ENCODE measurements at regions not wholly inside any gene's neighbourhood (a gene's known extent, or its start where the extent isn't known, plus 50 kb on each side); places are given as distances from the start of the nearest gene placed in this dataset.

DNA sequence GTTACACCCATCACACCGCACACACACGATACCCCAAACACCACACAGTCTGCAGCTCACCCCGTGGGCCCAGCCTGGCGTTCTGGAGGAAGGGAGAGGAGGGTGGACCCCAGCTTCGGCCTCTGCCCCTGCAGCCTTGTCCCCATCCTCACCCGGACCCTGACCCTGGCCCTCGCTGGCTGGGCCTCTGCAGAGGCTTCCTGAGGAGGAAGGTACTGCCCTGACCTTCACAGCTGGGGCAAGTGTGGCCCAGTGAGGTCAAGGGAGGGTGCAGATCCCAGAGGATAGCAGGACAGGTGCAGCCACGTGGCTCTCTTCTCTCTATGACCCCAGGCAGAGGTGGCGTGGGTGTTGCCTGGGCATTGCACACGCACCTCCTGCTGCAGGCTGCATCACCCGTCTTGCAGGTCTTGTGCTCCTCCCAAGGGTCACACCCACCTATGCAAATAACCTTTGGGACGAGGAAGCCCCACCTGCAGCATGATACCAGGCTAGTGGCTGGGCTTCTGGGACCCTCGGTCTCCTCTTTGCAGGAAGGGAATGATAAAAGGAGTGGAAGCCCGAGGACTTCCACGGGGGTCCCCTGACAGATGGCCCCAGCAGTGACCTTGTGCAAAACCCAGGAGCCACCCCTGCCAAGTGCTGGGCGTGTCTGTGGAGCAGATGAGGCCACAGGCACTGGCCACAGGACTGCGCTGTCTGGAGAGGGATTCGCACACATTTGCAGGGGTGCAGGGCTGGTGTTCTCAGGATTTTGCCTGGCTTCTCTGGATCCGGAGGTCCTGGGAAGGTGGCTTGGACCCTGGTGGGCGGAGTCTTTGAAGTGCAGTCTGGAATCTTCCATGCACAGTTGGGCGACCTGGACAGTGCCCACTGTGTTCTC lies 1241.5 kb downstream of the BRD1 start:
- no peak for DNase-seq

DNA sequence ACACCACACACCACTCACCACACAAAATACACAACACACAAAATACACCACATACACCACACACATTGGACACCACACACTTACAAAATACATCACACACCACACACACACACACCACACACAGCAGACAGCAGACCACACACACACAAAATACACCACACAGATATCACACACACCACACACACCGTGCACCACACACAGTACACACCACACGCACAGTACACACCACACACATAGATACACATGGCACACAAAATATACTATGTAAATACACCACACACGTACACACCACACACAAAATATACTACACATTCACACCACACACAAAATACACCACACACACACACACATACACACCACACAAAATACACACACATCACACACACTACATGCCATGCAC lies 1243.5 kb downstream of the BRD1 start:
- no peak for DNase-seq

DNA sequence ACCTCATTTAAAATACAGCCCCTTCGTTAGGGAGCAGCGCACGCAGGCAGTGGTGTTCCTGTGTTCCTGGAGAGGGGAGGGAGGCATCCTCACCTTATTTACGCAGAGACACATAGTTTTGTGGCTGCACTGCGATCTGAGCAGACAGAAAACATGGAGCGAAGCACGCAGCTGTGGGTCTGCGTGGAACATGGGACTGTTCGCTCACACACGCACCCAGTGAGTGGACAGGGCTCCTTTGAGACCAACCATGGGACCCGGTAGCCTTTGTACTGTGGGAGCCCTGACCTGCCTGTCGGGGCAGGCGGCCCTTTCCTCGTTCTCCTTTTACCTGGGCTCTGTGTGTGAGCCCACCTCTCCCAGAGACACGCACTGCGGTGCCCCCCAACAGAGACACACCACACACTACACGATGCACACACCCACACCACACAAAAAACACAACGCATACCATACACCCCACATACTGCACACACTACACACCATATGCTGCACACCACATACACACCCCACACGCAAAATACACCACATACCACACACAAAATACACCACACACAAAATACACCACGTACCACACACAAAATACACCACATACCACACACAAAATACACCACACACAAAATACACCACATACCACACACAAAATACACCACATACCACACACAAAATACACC lies 1245.7 kb downstream of the BRD1 start:
- no peak for DNase-seq

DNA sequence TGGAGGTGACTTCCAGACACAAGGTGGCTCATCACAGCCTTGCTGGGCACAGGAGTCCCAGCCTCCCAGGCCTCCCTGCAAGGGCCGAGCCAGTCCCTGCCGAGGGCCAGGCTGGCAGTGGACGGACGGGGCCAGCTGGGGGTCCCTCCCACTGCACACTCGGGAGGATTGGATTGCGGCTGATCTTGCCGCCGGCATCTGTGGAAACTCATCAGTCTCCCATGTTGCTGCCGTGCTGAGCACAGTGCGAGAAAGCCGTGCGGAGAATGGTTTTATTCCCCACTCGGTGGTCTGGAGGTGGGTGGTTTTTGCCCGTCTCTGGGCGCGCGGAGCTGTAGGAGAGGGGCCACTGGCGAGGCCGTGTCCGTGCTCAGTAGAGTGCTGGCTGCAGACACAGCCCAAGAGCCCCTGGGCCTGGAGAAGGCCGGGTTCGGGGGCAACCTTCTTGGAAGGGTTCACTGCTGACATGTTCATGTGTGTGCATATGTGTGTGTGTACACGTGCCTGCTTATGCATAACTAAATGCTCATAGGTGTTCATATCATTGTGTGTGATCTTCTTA lies 1246.4 kb downstream of the BRD1 start:
- DNase-seq: no peak

DNA sequence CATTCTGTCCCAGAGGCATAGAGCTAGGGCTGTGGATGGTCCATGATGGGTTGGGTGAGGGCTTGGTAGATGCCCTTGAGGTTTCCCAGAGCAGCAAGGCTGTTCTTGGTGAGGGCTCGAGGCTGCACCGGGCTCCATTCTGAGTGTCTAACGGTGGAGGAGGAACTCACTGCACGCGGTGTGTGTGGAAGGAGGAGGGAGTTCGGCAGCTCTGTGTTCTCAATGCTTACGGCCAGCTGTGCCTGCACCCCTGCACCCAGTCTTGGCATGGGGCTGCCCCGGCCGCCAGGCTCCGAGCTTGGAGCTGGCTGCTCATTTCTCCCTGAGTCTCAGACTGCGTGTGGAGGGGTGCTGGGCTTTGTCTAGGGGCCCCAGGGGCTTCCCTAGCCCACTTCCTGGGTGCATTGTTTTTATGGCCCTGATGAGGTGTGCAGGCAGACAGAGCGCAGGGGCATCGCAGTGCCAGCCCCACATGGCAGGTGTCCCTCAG lies 1247.1 kb downstream of the BRD1 start:
- no peak for DNase-seq

DNA sequence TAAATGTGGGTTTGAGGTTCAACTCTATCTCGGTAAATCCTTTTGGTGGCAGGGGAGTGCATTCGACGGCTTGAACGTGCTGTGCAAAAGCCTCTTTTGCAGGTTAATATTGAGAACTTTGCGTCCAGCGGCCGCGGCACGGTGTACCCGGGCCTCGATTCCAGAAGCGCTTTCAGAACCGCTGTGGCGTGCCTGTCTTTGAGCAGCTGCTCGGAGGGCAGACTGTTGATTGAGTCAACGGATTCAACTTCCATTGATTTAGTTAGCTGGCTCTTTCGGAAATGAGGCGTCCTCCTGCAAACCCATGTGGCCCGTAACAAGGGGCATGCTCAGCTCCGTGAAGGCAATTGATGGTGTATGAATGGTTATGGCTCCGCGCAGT lies 1247.8 kb downstream of the BRD1 start:
- no peak for DNase-seq

DNA sequence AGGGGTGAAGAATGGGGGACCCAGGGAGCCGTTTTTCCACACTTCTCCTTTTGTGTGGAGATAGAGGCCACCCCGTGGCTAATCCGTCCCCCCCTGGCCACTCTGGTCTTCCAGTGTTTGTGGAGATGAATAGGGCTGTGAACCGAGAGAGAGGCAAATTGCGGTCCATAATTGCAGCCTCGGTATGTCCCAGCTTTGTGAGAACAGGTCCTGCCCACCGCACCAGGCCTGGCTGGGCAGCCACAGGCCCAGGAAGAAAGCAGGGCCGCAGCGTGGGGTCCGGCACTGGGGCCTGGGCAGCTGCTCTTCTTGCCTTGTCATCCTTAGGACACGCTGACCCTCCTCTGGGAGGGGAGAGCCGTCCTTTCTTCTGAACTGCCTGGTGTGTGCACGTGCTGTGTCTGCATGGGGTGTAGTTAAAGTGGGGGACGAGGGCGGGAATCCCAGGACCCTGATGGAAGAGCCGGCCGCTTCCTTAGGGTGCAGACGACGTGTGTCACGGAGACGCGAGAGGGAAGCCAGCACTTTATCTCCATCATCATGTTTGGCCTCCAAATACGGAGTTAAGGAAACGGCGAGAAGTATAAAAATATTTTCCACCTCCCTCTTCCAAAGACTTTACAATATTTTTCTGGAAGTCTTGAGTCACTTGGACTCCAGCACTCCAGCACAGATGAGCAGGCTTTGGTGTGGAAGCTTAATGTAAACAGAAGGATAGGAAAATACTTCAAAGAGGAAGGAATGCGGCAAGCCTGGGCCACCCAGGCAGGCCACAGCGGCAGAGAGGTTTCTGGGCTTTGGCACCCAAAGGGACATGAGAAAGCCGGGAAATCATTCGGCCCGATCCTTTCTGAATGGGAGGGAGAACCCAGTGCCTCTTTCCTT lies 1248.4 kb downstream of the BRD1 start:
- no peak for DNase-seq

DNA sequence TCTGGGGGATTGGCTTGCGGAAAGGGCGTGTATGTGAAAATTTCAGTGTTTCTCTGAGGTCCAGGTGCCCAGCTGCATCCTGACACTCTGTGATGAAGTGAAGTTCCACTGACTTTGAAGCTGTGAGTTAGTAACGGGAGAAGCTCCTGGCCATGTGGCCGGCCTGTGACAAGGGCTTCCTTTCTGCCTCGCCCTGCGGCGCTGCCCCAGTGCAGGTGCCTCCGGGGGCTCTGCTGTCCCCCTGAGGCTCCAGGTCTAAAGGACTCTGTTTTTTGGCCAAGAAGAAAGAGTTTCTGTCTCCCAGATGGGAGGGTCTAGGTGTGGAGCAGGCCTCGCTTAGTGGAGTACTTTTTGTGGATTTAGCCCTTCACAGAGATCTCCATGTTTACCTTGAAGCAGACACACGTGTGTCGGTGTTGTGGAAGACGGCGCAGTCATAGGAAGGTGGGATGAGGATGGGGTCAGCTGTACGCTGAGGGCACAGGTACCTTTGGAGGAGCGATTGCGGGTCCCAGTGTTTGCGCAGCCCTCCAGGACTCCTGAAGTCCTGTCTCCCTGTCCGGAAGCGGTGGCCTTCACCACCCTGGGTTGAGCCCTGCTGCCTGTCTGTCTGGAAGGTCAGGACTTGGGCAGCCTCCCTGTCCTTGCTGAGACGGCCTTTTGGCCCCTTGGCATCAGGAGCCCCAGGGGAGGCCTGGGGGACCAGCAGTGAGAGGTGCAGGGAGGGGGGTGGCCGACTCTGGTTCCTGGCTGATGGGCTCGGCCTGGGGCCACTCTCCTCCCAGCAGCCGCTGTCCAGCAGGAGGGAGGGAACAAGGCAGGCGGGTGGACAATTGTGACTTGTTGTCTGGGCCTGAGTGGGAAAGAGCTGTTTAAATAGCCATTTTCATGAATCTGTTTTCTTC lies 1249.3 kb downstream of the BRD1 start:
- DNase-seq: no peak

DNA sequence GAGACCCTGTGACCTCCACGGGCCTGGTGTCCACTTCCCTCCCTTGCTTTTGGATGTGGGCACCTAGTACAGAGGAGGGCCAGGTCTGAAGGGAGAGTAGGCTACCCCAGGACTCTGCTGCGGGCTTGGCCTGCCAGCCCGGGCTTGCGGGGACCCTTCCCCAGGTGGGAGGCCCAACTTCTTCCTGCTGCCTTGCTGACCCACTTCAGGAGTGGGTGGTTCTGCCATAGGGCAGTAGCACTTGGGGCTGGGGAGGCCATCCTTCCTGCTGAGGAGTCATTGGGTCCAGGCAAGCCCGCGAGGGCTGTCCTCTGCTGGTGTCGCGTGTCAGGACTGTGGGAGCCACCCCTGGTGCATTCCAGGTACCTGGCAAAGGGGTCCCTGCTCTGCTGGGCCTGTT lies 1250.0 kb downstream of the BRD1 start:
- no peak for DNase-seq

DNA sequence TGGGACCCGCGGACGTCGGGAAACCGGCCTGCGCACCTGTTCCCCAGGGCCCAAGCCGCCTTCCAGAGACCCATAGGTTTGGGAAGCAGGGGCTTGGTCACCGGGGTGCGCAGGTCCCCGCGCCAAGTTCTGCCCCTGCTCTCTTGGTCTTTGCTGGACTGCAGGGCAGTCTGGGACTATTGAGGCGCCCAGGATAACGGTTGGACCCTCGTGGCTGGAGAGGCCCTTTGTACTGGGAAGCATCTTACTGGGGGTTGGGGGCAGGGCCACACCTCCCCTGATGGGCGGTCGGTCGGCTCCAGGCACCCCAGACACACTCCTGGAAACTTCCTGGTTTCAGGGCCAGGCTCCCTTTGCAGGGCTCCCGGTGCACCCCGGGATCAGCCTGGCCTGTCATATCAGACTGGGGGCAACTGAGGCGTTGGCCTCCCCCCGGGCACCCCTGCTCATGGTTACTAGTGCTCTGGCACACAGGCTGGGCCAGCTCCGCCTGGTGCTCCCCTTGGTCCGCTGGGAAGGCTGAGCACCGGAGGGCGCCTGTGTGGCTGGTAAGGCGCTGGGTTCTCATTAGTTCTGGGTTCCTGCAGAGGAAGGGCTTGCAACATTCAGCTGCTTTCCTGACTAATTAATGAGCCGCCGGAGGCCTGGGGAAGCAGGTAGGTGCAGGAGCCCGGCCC lies 1250.5 kb downstream of the BRD1 start:
- DNase-seq: no peak

DNA sequence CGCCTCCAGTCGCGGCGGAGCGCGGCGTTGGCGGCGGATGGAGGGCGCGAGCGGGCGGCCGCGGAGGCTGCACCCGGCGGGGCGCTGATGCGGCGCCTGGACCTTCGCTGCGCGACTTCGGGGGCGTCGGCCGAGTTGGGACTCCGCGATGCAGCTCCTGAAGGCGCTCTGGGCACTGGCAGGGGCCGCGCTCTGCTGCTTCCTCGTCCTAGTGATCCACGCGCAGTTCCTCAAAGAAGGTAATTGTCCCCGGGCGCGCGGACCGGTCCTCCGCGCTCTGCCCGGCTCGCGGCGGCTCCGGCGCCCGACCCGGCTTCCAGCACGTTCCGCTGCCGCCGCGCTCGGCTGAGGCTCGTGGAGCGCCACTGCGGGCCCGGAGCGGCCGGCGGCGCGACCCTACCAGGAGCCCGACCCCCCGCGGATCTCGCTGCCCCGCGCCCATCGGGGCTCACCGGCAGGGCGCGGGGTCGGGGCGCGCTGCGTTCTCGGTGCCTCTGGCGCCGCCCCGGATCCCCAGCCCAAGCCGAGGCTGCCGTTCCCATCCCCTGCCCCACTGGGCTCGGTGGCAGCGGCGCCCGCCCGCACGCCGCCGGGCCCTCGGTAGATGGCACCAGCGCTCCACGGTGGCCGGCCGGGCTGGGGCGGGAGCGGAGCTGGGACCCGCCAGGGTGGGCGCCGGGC lies 1251.2 kb downstream of the BRD1 start:
- DNase-seq: peak; percentile 33

DNA sequence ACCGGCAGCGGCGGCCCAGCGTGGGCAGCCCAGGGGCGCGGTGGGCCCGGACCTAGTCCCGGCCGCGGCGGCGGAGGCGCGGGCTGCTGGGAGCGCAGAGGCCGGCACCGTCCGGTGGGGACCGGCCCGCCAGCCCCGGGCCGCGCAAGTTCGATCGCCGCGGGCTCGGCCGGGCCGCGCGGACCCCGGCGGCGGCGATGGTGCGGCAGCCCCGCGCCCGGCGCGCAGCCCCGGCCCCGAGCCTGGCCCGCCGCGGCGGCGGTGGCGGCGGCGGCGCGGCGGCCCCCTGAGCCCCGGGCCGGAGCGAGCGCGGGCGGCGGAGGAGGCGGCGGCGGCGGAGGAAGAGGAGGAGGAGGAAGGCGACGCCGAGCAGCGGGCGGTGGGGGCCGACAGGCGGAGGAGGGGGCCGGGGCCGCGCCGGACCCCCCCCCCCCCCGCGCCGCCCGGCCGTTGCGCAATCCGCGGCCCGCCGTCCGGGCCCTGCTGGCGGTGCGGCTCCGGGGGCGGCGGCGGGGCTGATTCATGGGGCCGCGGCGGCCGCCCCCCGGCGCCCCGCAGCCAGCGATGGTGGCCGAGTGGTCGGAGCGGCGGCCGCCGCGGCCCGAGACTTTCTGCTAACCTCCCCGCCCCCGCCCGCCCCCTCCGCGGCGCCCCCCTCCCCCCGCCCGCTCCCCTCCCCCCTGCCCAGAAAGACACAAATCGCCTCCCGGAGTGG lies 1251.9 kb downstream of the BRD1 start:
- DNase-seq: no peak

DNA sequence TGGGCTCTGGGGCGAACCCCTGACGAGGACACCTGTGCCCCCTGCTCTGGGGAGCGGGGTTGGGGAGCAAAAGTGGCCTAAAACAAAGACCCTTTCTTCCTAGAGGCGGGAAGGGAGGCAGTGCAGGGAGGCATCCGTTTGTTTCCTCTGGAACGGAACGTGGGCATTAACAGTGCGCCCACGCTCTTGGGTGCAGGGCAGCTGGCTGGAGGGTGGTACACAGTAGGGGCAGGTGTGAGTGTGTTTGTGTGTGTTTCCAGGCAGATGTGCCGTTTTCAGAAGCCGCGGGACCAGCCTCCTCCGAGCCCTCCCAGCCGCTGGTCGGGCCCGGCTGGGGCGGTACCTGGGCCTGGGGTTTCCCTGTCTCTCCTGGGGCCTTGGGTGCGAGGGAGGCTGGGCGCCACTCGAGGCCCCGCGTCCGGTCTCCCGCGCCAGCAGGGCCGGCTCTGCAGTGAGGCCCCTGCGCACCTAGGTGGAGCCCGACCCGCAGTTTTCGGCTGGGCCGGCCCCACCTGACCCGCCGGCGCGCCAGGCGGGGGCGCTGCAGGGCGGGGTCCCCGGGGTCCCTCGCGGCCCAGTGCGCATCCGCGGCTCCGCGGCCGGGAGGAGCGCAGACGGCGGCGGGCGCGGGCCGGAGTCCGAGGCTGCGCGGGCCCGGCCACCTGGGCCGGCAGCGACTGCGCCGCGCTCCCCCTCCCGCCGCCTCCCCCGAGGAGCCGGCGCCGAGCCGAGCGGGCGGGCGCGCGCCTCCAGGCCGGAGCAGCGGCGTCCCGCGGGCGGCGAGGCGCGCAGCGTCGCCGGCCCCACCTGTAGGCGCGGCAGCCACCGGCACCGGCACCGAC lies 1252.7 kb downstream of the BRD1 start:
- peak; percentile 66 for DNase-seq

DNA sequence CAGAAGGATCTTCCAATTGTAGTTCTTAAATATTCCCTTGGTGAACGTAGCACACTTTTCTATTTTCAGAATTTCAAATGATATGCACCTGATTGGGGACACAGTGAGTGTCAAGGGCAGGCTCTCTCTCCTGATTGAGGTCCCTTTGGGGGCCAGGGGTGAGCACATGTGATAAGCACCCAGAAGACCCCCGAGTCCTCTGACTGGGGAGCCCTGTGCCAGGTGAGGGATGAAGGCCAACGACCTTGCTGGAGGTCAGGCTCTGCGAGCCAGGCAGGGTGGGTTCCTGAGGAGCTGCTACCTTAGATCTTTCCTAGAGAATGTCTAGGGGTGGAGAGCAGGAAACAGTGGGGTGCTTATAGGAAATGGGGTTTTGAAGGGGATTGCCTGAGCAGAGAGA lies 1253.9 kb downstream of the BRD1 start:
- DNase-seq: no peak

DNA sequence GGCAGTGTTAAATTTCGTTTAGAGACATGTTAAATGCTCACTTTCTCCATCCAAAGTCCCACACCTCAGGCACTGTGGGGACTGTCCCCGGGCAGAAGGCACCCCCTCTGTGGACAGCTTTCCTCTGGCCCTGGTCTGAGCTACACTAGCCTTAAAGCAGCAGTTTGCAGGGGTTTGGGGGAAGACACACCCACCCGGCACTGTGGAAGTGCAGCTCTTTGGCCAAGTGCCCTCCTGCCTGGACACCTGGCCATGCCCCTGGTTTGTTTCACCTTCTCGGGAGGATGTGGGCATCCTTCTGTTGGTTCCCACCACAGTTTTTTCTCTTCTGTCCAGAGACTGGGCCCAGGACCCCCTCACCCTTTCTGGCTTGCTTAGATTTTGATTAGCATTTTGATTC lies 1254.7 kb downstream of the BRD1 start:
- DNase-seq: no peak

DNA sequence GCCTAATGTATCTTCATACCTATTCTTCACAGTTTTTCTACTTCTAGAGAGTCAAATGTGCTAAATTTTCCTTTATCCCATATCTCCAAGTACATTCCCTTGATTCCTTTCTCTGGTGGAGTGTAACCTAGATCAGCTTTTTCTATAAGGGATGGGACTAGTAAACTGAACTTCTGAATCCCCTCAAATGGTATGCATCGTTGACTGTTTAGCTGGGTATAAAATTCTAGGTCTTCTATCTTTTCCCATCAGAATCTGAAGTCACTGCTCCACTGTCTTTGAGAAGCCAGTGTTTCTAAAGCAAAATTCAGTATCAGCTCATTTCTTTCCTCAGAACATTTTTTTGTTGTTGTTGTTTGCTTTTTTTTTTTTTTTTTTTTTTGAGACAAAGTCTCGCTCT lies 1256.8 kb downstream of the BRD1 start:
- no peak for DNase-seq

DNA sequence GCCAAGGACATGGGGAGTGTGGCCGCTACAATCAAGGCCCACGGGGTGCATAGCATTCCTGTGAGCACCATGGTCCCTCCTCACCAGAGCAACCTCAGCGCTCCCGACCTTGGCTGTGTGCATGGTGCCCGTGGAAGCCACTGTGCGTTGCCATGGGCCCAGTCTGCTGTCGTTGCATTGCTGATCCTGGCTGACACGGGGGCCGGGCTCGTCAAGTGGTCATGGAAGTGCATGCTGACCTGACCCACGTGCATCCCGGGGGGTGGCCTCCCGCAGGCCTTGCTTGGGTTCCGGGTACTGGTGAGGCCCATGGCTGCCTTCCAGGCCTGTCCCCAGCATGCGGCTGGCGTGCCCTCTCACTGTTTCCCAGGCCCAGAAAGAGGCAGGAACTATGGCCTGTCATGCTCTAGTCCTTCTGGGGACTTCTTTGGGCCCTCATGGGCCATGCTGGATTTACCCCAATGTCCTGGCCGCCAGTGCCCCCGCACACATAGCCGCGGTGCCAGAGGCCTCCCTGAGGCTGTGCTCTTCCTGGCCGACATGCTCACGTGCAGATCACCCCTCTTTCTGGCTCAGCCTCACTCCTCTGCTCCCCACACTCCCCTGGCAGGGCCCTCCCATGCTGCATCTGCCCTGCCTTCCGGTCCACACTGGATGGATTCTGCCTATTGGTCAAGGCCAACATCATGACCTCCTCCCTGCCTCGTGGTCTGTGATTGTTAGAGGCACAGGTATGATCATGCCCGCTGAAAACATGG lies 1258.0 kb downstream of the BRD1 start:
- DNase-seq: no peak

DNA sequence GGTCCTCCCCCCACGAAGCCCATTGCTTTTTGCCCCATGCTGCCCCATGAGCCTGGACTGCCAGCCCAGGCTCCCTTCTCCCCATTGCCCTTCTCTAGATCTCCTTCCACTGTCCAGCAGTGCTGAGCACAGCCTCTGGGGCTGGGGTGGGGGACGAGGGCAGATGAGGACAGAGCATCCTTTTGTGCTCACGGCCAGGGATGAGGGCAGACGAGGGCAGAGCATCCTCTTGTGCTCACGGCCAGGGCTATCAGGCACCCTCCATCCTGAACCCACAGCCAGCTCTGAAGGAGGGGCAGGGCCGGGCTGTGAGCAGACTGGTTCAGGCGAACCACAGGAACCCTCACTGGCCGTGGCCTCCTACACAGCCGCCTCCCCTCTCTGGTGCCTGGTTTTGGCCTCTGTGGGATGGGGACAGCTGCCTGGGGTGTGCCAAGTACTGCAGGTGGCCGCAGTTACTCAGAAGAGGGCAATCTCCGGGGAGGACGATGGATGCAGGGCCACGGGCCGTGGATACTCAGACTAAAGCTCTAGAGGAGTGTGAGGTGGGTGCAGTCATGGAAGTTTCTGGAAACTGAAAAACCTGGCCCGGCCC lies 1258.8 kb downstream of the BRD1 start:
- no peak for DNase-seq
